ENCODE measurements at regions not wholly inside any gene's neighbourhood (a gene's known extent, or its start where the extent isn't known, plus 50 kb on each side); places are given as distances from the start of the nearest gene placed in this dataset.

- ChIA-PET CTCF (no interaction called here), POLR2A (ENCODE audit: low non-redundant PET) (no interaction called here)
- DNase-seq (ENCODE audit: low spot score), result no peak
- H3K27ac ChIP-seq, result no peak overlapping the region
- no peak for TF ChIP-seq CTCF (conservative IDR thresholded peaks at IDR 0.05; ENCODE audit: low read depth)
These were observed 58.7 kb upstream of the CELF4 start for GRCh38 chr18:37624318-37624717.

- POLR2A ChIA-PET (ENCODE audit: low non-redundant PET), result no interaction called here
- no peak for TF ChIP-seq CTCF (conservative IDR thresholded peaks at IDR 0.05; ENCODE audit: low read depth)
- H3K27ac ChIP-seq, result no peak overlapping the region
- no peak for DNase-seq (ENCODE audit: low spot score)
- CTCF ChIA-PET, result no interaction called here
These were observed 54.4 kb upstream of the CELF4 start for GRCh38 chr18:37619964-37620363.

- POLR2A ChIA-PET (ENCODE audit: low non-redundant PET), result no interaction called here
- no peak for TF ChIP-seq CTCF (conservative IDR thresholded peaks at IDR 0.05; ENCODE audit: low read depth)
- no peak overlapping the region for H3K27ac ChIP-seq
- no peak for DNase-seq (ENCODE audit: low spot score)
- CTCF ChIA-PET, result no interaction called here
These were observed 52.0 kb upstream of the CELF4 start for GRCh38 chr18:37617623-37618022.

Data from RWPE1 (cell line).